Liver (tissue), 8 donors: ENCODE measurements at regions not wholly inside any gene's neighbourhood (a gene's known extent, or its start where the extent isn't known, plus 50 kb on each side); places are given as distances from the start of the nearest gene placed in this dataset.

Experiments
- DNase-seq: peaks from one replicate; pipeline ENCODE4 v3.0.0-alpha.2; 2017; ENCODE audit warnings: low spot score
- H3K27ac ChIP-seq, 2 donors: one replicate each; pipeline ENCODE4 v1.7.0; 2013; ENCODE audit warnings: inconsistent platforms in 2 of 2, low read length in 2 of 2, control low read depth in 1 of 2, low read depth in 1 of 2, mild to moderate bottlenecking in 1 of 2
- H3K27me3 ChIP-seq, 4 donors: one replicate each; pipeline versions ENCODE4 v1.6.1 to v1.7.0; 2013; ENCODE audit warnings: low read length in 3 of 4, inconsistent platforms in 1 of 4, mild to moderate bottlenecking in 1 of 4, moderate library complexity in 1 of 4; ENCODE audit not compliant: control insufficient read depth in 4 of 4, insufficient read depth in 4 of 4
- H3K36me3 ChIP-seq, 4 donors: one replicate each; pipeline versions ENCODE4 v1.6.1 to v1.7.0; 2013; ENCODE audit warnings: low read length in 3 of 4, mild to moderate bottlenecking in 3 of 4, low read depth in 1 of 4, moderate library complexity in 1 of 4; ENCODE audit not compliant: control insufficient read depth in 4 of 4, insufficient read depth in 3 of 4
- H3K4me1 ChIP-seq, 4 donors: one replicate each; pipeline versions ENCODE4 v1.6.1 to v1.7.0; 2013; ENCODE audit warnings: low read length in 3 of 4, mild to moderate bottlenecking in 3 of 4, moderate library complexity in 1 of 4; ENCODE audit not compliant: control insufficient read depth in 4 of 4, insufficient read depth in 4 of 4
- H3K4me3 ChIP-seq, 3 donors: one replicate each; pipeline versions ENCODE4 v1.6.1 to v1.7.0; 2013; ENCODE audit warnings: low read length in 3 of 3, control low read depth in 1 of 3, low read depth in 1 of 3, mild to moderate bottlenecking in 1 of 3
- H3K9ac ChIP-seq, 2 donors: one replicate each; pipeline ENCODE4 v1.7.0; 2013; ENCODE audit warnings: low read length in 2 of 2, mild to moderate bottlenecking in 2 of 2, moderate library complexity in 2 of 2, control low read depth in 1 of 2, low read depth in 1 of 2
- H3K9me3 ChIP-seq, 4 donors: one replicate each; pipeline versions ENCODE4 v1.6.1 to v1.7.0; 2013; ENCODE audit warnings: low read length in 3 of 4; ENCODE audit not compliant: control insufficient read depth in 4 of 4
- EGR1 ChIP-seq, 2 donors: IDR thresholded peaks; 2 replicates each; pipeline ENCODE4 v1.6.1; 2016 to 2018; ENCODE audit warnings: antibody characterized with exemption in 2 of 2, low read depth in 2 of 2
- FOXA1 ChIP-seq: IDR thresholded peaks from 2 replicates; pipeline ENCODE4 v1.6.1; 2016; ENCODE audit warnings: antibody characterized with exemption
- GABPA ChIP-seq, 2 donors: IDR thresholded peaks in 1 of 2; conservative IDR thresholded peaks in 1 of 2; 2 replicates each; pipeline ENCODE4 v1.6.1; 2016; ENCODE audit warnings: antibody characterized with exemption in 2 of 2, mild to moderate bottlenecking in 1 of 2, moderate library complexity in 1 of 2
- HNF4A ChIP-seq, 2 donors: conservative IDR thresholded peaks; 2 replicates each; pipeline ENCODE4 v1.6.1; 2016; ENCODE audit warnings: antibody characterized with exemption in 2 of 2, mild to moderate bottlenecking in 2 of 2
- HNF4G ChIP-seq: IDR thresholded peaks from 2 replicates; pipeline ENCODE4 v1.6.1; 2016; ENCODE audit warnings: antibody characterized with exemption
- JUND ChIP-seq, 2 donors: IDR thresholded peaks; 2 replicates each; pipeline ENCODE4 v1.6.1; 2016; ENCODE audit warnings: antibody characterized with exemption in 2 of 2
- NR2F2 ChIP-seq: IDR thresholded peaks from 2 replicates; pipeline ENCODE4 v1.6.1; 2016; ENCODE audit warnings: antibody characterized with exemption
- RAD21 ChIP-seq, 2 donors: IDR thresholded peaks; 2 replicates each; pipeline ENCODE4 v1.6.1; 2016; ENCODE audit warnings: antibody characterized with exemption in 2 of 2, mild to moderate bottlenecking in 2 of 2
- RXRA ChIP-seq, 2 donors: IDR thresholded peaks; 2 replicates each; pipeline ENCODE4 v1.6.1; 2017 to 2018; ENCODE audit warnings: antibody characterized with exemption in 2 of 2, mild to moderate bottlenecking in 1 of 2
- SP1 ChIP-seq: IDR thresholded peaks from 2 replicates; pipeline ENCODE4 v1.6.1; 2018; ENCODE audit warnings: antibody characterized with exemption, mild to moderate bottlenecking
- TAF1 ChIP-seq: conservative IDR thresholded peaks from 2 replicates; pipeline ENCODE4 v1.6.1; 2016; ENCODE audit warnings: antibody characterized with exemption, mild to moderate bottlenecking
- YY1 ChIP-seq: IDR thresholded peaks from 2 replicates; pipeline ENCODE4 v1.6.1; 2016; ENCODE audit warnings: antibody characterized with exemption, mild to moderate bottlenecking
- WGBS: extraction: QIAGEN DNeasy Blood & Tissue Kit; methylation state at CpG from one replicate; pipeline ENCODE4 v1.1.7; 2013; 5-methylcytosine and 5-hydroxymethylcytosine counted together
- TF ChIP-seq, protein P1 (sequence below): IDR thresholded peaks from 2 replicates; pipeline ENCODE4 v1.6.1; 2016; ENCODE audit warnings: antibody characterized with exemption
- TF ChIP-seq, protein P2 (sequence below): fragments of 150-350 bp; IDR thresholded peaks from 2 replicates; pipeline ENCODE4 v1.5.1; 2017; ENCODE audit warnings: improper control_type of control experiment, low read depth, low read length; ENCODE audit not compliant: missing input control
- TF ChIP-seq, protein P3 (sequence below): IDR thresholded peaks from 2 replicates; pipeline ENCODE4 v1.6.1; 2016; ENCODE audit warnings: antibody characterized with exemption
- TF ChIP-seq, protein P4 (sequence below): IDR thresholded peaks from 2 replicates; pipeline ENCODE4 v1.6.1; 2016; ENCODE audit warnings: antibody characterized with exemption
- TF ChIP-seq, protein P5 (sequence below): IDR thresholded peaks from 2 replicates; pipeline ENCODE4 v1.6.1; 2016; ENCODE audit warnings: antibody characterized with exemption, mild to moderate bottlenecking
- donor health status: healthy.
- donor health status: healthy.
- donor health status: healthy.
- donor health status: healthy.
- donor health status: healthy.

DNA sequence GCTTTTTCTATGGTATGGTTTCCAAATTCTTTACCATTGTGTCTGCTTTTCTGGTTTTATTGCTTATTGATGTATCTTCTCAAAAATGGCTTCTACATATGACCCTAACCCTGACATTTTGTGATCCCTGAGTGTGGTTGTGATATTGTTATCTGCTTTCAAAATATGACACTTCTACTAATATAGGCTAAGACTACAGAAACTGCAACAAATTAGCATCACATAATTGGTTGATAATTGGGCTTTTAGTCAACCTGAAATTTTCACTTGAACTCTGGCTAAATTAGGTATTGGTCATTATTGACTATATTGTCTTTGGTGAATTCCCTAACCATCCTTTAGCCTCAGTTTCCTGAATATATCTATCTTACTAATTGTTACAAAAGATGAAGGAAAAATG lies 246.1 kb downstream of the PIK3C3 start:
- DNase-seq: no peak
- no peak overlapping the region for H3K9ac ChIP-seq
- no peaks in the 10 kb centered on the region for H3K36me3 ChIP-seq
- TF ChIP-seq, protein P1, sequence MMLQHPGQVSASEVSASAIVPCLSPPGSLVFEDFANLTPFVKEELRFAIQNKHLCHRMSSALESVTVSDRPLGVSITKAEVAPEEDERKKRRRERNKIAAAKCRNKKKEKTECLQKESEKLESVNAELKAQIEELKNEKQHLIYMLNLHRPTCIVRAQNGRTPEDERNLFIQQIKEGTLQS: no peak
- no peak for TF ChIP-seq HNF4A (conservative IDR thresholded peaks at IDR 0.05)
- no peak for TF ChIP-seq FOXA1
- TF ChIP-seq, protein P2, sequence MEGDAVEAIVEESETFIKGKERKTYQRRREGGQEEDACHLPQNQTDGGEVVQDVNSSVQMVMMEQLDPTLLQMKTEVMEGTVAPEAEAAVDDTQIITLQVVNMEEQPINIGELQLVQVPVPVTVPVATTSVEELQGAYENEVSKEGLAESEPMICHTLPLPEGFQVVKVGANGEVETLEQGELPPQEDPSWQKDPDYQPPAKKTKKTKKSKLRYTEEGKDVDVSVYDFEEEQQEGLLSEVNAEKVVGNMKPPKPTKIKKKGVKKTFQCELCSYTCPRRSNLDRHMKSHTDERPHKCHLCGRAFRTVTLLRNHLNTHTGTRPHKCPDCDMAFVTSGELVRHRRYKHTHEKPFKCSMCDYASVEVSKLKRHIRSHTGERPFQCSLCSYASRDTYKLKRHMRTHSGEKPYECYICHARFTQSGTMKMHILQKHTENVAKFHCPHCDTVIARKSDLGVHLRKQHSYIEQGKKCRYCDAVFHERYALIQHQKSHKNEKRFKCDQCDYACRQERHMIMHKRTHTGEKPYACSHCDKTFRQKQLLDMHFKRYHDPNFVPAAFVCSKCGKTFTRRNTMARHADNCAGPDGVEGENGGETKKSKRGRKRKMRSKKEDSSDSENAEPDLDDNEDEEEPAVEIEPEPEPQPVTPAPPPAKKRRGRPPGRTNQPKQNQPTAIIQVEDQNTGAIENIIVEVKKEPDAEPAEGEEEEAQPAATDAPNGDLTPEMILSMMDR: no peak
- no peak for TF ChIP-seq EGR1 (IDR thresholded peaks at IDR 0.05; ENCODE audit: low read depth in 2 of 2)
- TF ChIP-seq, protein P3, sequence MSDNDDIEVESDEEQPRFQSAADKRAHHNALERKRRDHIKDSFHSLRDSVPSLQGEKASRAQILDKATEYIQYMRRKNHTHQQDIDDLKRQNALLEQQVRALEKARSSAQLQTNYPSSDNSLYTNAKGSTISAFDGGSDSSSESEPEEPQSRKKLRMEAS: no peak
- no peak for TF ChIP-seq GABPA (IDR thresholded peaks at IDR 0.05 in 1 of 2, conservative IDR thresholded peaks at IDR 0.05 in 1 of 2)
- TF ChIP-seq HNF4G: no peak
- no peak for TF ChIP-seq YY1
- no peak for TF ChIP-seq NR2F2
- TF ChIP-seq TAF1: no peak
- TF ChIP-seq JUND (IDR thresholded peaks at IDR 0.05): no peak
- TF ChIP-seq, protein P4, sequence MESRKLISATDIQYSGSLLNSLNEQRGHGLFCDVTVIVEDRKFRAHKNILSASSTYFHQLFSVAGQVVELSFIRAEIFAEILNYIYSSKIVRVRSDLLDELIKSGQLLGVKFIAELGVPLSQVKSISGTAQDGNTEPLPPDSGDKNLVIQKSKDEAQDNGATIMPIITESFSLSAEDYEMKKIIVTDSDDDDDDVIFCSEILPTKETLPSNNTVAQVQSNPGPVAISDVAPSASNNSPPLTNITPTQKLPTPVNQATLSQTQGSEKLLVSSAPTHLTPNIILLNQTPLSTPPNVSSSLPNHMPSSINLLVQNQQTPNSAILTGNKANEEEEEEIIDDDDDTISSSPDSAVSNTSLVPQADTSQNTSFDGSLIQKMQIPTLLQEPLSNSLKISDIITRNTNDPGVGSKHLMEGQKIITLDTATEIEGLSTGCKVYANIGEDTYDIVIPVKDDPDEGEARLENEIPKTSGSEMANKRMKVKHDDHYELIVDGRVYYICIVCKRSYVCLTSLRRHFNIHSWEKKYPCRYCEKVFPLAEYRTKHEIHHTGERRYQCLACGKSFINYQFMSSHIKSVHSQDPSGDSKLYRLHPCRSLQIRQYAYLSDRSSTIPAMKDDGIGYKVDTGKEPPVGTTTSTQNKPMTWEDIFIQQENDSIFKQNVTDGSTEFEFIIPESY: no peak
- TF ChIP-seq RAD21 (IDR thresholded peaks at IDR 0.05): no peak
- TF ChIP-seq, protein P5, sequence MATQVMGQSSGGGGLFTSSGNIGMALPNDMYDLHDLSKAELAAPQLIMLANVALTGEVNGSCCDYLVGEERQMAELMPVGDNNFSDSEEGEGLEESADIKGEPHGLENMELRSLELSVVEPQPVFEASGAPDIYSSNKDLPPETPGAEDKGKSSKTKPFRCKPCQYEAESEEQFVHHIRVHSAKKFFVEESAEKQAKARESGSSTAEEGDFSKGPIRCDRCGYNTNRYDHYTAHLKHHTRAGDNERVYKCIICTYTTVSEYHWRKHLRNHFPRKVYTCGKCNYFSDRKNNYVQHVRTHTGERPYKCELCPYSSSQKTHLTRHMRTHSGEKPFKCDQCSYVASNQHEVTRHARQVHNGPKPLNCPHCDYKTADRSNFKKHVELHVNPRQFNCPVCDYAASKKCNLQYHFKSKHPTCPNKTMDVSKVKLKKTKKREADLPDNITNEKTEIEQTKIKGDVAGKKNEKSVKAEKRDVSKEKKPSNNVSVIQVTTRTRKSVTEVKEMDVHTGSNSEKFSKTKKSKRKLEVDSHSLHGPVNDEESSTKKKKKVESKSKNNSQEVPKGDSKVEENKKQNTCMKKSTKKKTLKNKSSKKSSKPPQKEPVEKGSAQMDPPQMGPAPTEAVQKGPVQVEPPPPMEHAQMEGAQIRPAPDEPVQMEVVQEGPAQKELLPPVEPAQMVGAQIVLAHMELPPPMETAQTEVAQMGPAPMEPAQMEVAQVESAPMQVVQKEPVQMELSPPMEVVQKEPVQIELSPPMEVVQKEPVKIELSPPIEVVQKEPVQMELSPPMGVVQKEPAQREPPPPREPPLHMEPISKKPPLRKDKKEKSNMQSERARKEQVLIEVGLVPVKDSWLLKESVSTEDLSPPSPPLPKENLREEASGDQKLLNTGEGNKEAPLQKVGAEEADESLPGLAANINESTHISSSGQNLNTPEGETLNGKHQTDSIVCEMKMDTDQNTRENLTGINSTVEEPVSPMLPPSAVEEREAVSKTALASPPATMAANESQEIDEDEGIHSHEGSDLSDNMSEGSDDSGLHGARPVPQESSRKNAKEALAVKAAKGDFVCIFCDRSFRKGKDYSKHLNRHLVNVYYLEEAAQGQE: no peak
- H3K9me3 ChIP-seq: no peaks in the 10 kb centered on the region
- no peaks in the 10 kb centered on the region for H3K27me3 ChIP-seq
- no peak overlapping the region for H3K4me3 ChIP-seq
- H3K27ac ChIP-seq: no peak overlapping the region
- H3K4me1 ChIP-seq: no peaks in the 10 kb centered on the region

DNA sequence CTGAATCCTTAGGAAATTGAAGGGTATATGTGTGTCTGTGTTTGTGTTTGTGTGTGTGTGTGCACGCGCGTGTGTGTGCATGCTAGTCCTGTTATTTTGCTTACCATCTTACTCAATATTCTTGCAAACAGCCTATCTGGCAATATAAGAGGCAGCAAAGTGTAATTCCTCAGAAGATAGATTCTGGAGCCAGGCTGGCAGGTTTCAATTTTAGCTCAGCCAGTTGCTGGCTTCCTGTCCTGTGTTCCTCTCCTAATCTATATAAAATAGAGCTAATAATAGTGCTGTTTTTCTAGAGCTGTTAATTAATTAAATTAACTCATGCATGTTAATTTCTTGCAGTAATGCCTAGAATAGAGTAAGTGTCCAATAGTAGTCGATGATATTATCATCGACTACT lies 256.2 kb downstream of the PIK3C3 start:
- H3K27ac ChIP-seq: no peak overlapping the region
- WGBS: 82% methylated on average over 5 of the region's 5 CpGs
- no peak for DNase-seq
- H3K4me1 ChIP-seq: no peaks in the 10 kb centered on the region
- H3K9ac ChIP-seq: no peak overlapping the region
- H3K9me3 ChIP-seq: no peaks in the 10 kb centered on the region
- no peaks in the 10 kb centered on the region for H3K27me3 ChIP-seq
- H3K36me3 ChIP-seq: no peaks in the 10 kb centered on the region
- no peak overlapping the region for H3K4me3 ChIP-seq
- TF ChIP-seq, protein P5: no peak
- TF ChIP-seq NR2F2 (no peak), SP1 (no peak), TAF1 (no peak), RAD21 (IDR thresholded peaks at IDR 0.05) (no peak), YY1 (no peak), JUND (IDR thresholded peaks at IDR 0.05) (no peak), RXRA (IDR thresholded peaks at IDR 0.05) (no peak), EGR1 (IDR thresholded peaks at IDR 0.05; ENCODE audit: low read depth in 2 of 2) (no peak), HNF4A (conservative IDR thresholded peaks at IDR 0.05) (no peak), HNF4G (no peak)
- TF ChIP-seq, protein P3: no peak
- TF ChIP-seq, protein P2: no peak
- TF ChIP-seq, protein P1: no peak
